Fibroblast of lung (primary cell): ENCODE measurements at regions not wholly inside any gene's neighbourhood (a gene's known extent, or its start where the extent isn't known, plus 50 kb on each side); places are given as distances from the start of the nearest gene placed in this dataset.

Experiments used
- EZH2 ChIP-seq: IDR thresholded peaks from 2 replicates; pipeline ENCODE4 v1.5.1; 2012; ENCODE audit warnings: low read length, control low read depth, mild to moderate bottlenecking; ENCODE audit errors: missing control alignments
- TF ChIP-seq, protein P1 (sequence below), 2 donors: IDR thresholded peaks in 1 of 2; conservative IDR thresholded peaks in 1 of 2; 1 replicate in 1 of 2; 2 replicates in 1 of 2; pipeline ENCODE4 v1.5.1; 2011 to 2012; ENCODE audit warnings: low read length in 2 of 2, control low read depth in 1 of 2, inconsistent platforms in 1 of 2, low read depth in 1 of 2, mild to moderate bottlenecking in 1 of 2

DNA sequence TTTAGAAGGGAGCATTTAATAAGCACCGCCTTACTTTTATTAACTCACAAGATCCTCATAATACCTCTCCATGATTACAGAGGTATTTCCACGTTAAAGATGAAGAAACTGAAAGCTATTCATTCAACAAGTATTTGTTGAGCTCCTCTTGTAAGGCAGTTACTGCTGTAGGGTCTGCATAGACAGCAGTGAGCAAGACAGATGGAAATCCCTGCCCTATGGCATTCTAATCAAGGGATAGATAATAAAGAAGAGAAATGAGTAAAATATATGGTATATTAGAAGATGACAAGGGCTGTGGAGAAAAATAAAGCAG, 77.8 kb upstream of the CTNNBL1 start:
- TF ChIP-seq, protein P1, sequence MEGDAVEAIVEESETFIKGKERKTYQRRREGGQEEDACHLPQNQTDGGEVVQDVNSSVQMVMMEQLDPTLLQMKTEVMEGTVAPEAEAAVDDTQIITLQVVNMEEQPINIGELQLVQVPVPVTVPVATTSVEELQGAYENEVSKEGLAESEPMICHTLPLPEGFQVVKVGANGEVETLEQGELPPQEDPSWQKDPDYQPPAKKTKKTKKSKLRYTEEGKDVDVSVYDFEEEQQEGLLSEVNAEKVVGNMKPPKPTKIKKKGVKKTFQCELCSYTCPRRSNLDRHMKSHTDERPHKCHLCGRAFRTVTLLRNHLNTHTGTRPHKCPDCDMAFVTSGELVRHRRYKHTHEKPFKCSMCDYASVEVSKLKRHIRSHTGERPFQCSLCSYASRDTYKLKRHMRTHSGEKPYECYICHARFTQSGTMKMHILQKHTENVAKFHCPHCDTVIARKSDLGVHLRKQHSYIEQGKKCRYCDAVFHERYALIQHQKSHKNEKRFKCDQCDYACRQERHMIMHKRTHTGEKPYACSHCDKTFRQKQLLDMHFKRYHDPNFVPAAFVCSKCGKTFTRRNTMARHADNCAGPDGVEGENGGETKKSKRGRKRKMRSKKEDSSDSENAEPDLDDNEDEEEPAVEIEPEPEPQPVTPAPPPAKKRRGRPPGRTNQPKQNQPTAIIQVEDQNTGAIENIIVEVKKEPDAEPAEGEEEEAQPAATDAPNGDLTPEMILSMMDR (conservative IDR thresholded peaks at IDR 0.05 in 1 of 2, IDR thresholded peaks at IDR 0.05 in 1 of 2; ENCODE audit: low read depth in 1 of 2, low read length in 2 of 2), result no peak
- no peak for TF ChIP-seq EZH2
